ENCODE measurements at regions not wholly inside any gene's neighbourhood (a gene's known extent, or its start where the extent isn't known, plus 50 kb on each side); places are given as distances from the start of the nearest gene placed in this dataset.
A peak's percentile ranks its signal among the peaks of the same experiment; 100 is the strongest.

DNA sequence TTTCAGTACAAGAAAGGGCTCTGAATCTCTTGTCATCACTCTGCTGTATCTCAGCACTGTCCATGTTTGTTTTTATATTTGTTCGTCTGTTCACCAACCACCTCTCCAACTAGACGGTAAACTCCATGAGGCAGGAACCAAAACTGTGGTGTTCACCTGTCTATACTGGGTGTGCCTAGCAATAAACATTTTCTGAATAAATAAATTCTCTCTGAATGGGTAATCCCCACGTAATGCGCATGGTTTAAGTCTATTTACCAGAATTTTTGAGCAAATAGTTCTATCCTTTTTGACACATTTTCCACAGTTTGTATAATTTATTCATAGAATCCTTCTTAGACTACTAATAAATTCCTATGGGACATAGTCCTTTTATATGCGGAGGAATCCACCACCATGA is 400.6 kb upstream of the CFAP20DC start:
- DNase-seq (ENCODE audit: low read depth) = no peak

DNA sequence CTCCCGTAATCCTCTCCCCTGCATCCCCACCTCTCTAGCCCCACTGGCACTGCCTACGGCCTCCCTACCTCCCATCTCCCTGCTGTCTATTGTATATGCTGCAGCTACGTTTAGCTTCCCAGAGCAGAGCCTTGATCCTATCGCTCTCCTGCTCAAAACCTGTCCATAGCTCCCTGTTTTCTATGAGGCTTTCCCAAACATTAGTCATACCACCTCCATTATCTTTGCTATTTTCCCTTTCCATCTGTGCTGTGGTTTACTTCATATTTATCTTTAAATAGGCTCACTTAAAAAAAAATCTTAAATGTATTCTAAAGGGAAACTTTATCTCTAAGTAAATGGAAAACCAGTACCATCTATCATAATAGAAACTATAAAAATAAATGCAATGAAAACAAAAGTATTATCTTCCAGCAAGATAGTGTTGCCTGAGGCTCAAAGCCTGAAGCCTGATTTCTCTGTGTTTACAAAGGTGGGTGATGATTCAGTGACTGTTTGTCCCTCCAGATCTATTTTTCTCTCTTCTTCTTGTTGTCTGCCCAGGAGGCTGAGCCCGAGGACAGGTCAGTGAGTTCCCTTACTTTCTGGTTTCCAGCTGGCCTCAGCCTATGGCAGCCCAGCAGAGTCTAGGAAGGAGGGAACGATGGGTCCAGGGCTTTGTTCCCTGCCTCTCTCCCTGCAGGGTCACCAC is 397.1 kb upstream of the CFAP20DC start:
- DNase-seq (ENCODE audit: low read depth) = peak; percentile 85

DNA sequence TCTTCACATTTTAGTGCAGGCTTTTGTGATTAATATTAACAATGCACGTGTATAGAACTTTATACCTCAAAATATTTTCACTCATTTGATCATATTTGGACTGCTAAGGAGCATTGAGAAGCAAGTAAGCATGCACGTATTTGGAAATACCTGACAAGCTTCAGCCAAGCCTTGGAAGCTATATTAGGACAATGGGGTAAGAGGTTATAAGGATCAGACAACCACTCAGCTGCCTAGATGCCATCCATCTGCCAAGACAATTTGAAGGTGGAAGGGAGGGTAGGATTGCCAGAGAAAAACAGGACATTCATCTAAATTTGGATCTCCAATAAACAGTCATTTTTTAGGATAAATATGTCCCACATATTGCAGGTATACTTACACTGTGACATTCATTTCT is 394.9 kb upstream of the CFAP20DC start:
- DNase-seq (ENCODE audit: low read depth) = no peak

DNA sequence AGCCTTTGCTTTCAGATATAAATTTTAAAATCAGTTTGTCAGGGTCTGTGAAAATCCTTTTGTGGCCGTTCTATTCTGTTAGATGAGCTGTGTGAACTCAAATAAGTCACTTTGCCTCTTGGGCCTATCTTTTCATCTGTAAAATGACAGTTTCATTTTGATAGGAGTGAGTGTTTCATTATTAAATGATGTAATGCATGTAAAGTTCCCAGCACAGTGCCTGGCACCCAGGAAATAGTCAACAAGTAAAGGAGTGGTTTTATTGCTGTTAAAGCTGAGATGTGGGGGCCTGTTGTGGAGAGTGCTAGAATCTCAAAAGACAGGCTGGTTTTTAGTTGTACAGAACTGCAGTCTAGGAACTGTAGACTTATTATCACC is 394.5 kb upstream of the CFAP20DC start:
- DNase-seq (ENCODE audit: low read depth) = no peak

DNA sequence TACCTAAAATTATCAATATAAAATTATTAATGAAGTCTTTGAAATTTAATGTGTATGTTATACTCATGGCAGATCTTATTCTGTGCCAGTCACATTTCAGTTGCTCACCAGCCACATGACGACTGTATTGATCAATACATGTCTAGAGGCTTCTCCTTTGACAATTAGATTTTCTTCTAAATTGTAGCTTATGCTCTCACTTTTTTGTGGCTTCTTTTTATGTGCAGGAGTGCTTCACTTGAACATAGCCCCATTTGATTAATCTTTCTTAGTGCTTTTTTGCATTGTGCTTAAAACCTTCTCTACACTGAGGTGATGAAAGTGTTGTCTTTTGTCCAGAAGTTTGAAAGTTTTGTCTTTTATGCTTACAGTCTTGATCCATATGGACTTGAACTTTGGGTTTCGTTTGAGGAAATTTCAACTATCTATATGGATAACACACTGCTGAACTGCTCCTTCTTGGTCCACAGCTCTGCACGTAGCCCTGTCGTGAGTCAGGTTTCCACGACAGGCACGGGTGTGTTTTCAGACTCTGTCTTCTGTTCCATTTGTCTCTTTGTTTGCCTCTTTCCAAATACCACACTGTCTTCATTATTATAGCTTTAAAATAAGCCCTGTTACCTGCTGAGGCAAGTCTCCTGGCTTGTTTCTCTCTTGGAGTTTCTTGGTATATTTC is 393.9 kb upstream of the CFAP20DC start:
- DNase-seq (ENCODE audit: low read depth) = no peak

DNA sequence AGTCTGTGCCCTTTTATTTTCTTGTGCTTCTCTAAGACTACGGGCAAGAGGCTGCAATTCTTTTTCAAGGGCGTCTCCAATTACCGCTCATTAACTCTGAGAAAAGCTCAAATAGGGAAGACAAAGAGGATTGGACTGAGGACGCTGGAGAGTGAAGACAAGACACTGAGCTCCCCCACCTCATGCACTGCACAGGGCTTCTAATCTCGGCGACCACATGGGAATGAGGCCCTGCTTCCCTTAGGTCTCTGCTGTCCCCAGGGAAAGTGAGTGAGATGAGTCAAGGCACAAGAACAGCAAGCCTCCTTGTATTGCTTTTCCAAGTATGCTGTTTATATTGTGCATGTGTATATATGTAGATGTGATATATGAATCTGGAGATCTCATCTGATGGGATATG is 392.2 kb upstream of the CFAP20DC start:
- no peak for DNase-seq (ENCODE audit: low read depth)

DNA sequence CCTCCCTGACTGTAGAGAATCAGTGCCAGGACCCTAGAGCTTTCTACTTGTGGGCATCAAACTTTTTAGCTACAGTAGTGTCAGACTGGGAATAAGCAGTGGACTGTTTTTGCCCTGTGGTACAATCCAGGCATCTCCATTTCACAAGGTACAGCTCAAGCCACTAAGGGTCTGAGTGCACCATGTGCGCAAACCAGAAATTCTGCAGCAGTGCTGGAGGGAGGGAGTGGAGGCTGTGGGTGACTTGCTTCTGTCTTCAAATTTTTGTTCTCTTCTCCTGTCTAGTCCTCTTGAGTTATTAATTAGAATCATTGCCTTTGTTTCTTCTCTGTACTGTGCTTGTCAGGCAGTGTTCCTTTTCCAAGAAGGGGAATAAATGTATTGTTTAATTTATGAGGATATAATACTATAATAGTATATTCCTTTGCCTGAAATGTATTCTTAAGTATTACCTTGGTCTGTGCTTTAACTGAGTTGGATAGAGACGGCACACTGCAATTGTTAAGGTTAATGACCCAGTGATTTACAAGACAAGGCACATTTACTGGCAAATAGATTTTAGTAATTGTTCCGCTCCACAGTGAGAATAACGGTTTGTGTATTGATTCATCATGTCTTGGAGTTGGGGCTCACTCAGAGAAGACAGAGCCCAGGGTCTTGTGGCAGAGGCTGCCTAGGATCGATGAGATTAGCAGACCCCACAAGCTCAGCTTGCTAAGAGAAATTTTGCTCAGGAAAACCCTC is 390.6 kb upstream of the CFAP20DC start:
- no peak for DNase-seq (ENCODE audit: low read depth)

DNA sequence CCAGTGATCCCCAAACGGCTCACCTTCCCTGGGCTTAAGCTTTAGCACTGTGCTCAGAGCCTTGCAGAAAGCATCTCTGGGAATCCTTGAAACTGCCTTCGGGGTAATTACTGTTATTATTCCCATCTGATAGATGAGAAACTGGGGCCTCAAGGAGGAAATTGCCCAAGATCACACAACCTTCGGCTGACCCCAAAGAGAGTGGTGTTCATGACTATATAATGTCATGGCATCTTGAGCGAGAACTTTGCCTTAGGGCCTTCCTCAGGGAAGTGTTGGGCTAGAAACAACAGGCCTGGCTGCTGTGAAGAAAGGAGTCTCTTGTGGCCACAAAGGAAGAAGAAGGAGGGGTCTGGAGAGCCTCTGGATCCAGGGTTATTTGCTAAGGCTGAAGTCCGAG is 388.7 kb upstream of the CFAP20DC start:
- DNase-seq (ENCODE audit: low read depth) = peak; percentile 40

DNA sequence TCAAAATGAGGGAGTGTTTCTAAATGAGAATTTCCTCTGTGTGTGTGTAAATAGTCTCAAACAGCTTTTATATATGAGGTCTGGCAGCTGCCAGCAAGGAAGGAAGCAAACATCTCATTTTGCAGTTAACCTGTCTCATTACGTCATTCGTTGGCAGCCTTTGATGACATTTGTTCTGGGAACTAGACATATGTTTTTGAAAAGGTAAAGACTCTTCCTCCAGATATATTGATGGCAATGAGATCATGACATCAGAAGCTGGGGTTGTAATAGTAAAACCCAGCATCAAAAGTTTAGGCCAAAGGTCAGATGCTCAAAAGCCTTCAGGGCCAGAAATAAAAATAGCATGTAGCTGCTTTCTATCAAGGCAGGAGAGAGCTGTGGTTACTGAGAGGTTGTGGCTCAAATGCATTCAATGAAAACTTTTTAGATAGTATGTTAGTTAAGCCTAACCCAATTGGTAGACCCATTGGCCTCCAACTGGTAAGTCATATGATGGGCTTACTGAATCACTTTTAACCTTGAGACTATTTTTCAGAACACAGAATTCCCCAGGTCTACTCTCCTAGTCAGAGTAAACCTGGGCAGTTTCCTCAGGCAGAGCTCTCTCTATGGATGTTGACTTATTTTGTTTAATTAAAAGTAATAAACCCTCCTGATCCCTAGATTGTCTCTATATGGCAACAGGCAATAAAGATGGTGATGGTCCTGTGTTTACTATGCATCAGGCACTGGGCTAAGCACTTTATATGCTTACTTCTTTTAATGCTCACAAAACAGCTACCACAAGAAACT is 386.5 kb upstream of the CFAP20DC start:
- peak; percentile 26 for DNase-seq (ENCODE audit: low read depth)

DNA sequence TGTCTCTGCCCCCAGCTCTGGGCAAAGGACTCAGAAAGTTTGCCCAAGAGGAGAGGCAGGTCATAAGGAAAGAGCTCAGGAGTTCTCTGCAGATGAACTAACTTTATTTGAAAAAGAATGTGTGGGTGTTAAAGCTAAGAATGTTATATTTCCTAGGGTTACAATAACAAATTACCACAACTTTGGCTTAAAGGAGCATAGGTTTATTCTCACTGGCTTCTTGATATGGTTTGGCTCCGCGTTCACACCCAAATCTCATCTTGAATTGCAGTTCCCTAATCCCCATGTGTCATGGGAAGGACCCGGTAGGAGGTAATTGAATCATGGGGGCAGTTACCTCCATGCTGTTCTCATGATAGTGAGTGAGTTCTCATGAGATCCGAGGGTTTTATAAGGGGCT is 383.7 kb upstream of the CFAP20DC start:
- DNase-seq (ENCODE audit: low read depth) = no peak

DNA sequence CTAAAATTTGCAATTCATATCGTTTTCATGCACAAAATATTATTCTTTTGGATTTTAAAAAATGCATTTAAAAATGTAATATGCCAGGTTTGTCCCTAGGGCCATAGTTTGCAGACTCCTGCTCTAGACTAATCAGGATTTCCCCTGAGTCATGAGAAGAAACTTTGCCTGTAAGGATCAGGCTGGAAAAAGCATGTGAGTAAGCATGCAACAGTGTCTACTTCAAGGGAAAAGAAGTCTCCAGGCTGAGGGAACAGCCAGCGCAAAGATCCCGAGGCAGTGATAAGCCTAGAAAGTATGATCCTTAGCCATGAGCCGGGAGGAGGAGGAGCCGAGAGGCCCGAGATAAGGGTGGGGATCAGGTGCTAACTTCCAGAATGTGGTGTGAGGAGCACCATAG is 382.8 kb upstream of the CFAP20DC start:
- peak; percentile 63 for DNase-seq (ENCODE audit: low read depth)

DNA sequence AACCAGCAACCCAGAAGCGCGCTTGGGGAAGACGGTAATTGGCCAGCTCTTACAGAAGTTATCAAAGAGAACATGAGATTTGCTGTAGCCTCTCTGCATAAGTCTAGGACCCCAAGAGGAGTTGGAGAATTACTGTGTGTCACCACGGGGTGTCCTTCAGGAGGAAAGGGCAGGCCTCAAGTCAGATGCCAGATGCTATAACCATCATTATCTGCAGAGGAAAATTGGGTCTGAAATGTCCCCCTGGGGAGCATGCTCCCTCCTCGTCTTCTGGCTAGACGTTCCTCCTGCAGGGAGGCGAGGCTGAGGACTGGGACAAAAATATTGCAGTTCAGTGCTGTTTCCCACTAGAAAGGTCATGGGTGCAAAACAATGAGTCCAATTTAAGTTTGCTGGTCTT is 380.5 kb upstream of the CFAP20DC start:
- DNase-seq (ENCODE audit: low read depth) = no peak

DNA sequence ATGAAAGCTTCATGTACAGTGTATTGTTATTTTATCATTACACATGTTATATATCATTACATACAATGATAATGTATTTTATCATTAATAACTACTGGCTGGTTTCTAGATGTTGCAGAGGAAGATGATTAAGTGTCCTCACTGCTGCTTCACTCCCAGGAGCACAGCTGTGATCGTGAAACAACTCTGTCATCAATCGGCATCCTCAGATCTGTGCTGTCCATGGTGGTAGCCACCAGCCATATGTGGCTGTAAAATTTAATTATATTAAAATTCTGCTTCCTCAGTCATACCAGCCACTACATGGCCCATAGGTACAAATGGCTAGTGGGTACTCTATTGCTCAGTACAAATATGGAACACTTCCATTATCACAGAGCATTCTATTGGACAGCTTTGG is 379.4 kb upstream of the CFAP20DC start:
- no peak for DNase-seq (ENCODE audit: low read depth)

DNA sequence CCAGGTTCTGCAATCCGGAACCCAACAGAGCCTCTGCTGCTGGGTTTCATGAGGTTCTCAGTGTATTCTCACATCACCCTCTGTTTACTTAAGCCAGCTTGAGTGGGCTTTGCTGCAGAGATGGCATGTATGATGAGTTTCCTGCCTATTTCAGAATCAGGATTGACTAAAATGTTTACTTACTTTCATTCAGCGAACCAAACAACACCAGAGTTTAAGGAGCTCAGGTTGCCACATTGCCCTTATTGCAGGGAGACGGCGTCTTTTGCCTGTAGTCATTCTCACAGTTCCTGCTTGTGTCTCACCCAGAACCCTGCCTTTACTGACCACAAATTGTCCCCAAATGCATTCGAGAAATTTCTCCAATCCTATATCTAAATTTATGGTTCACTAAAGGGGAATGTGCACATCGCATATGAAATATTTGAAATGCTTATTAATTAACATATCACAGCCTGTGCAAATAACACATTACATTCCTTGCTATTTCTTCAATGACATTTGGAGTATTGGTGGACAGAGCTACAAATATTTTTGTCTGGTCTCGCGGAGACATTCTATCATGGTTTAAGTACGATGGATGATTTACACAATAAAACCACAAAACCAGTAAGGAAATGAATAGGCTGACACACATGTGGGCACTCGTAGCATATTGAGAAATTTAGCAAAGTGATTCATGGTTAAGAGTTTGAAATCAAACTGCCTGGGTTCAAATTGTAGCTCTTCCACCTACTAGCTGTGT is 377.2 kb upstream of the CFAP20DC start:
- peak; percentile 84 for DNase-seq (ENCODE audit: low read depth)

DNA sequence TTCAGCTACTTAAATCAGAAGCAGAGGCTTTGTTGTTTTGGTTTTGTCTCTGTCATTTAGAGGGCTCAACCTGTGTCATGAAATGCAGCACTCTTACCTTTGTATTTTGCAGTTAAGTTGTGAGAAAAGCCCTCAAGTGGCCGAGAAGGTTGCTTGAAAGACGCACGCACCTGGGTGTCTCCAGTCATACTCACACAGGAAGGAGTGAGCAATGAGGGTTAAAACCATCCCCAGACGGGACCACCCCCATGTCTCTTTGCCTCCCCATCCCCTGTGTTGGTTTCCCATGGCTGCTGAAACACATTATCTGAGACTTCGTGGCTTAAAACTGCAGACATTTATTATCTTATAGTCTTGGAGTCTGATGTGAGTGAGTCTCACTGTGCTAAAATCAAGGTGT is 376.1 kb upstream of the CFAP20DC start:
- DNase-seq (ENCODE audit: low read depth) = no peak

DNA sequence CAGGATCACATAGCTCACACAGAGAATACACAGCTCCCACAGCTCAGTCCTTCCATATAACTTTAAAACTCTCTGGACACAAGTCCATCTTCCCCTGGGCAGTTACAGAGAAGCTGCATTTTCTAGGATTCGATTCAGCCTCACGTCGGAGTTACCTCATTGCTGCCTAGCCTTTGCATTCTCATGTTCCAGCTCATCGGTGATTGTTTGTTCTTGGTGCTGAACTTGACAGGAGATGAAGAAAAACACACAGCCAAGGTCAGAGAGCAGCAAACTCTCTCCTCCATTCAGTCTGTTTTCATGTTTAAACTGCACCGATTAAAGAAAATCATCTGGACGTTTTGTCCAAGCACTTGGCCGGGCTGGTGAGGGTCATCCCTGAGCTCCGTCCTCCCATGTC is 375.5 kb upstream of the CFAP20DC start:
- peak; percentile 85 for DNase-seq (ENCODE audit: low read depth)

DNA sequence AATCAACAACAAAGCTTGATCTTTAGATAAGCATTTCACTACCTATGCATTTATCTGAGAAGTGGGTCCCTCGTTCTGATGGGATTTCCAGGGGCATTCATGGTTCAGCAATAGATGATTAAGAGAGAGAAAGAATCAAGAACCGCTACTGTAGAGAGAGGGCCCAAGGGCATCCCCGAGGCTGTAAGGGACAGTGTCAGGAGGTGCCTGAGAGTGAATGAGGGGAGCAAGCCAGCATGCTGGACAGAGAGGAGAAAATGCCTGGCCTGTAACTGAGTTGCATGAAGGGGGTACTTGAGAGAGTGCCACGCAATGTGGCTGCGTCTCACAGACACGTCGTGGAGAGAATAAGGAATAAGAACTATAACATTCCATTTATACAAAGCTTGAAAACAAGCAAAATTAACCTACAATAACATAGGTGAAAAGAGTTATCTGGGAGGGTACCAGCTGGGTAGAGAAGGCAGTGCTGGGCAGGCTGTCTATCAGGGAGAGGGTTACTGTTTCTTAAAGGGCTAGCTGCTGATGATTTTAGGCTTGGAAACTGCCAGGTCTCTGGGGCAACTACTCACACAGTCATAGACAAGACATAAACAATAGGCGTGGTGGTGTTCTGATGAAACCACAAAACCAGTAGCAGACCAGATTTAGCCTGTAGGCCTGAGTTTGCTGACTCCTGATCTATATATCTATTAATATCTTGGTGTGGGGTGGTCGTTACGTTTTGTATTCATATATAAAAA is 374.6 kb upstream of the CFAP20DC start:
- DNase-seq (ENCODE audit: low read depth) = peak; percentile 92

DNA sequence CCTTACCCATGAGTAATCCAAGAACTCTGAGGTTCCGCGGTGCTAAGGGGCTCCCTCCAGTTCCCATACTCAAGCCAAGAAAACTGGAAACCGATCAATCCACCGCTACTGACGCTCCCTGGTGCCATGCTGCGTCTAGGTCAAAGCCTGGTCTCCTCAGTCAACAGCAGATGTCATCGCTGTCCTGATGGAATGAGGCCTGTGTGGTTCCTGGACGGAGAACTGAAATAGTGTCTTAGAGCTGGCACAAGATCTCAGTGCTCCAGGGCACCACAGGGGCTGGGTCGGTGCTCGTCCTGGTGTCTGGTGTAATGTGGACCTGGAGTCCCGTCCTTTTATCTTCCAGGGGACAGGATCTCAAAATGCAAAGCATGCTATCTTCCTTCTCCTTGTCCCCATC is 373.9 kb upstream of the CFAP20DC start:
- no peak for DNase-seq (ENCODE audit: low read depth)

DNA sequence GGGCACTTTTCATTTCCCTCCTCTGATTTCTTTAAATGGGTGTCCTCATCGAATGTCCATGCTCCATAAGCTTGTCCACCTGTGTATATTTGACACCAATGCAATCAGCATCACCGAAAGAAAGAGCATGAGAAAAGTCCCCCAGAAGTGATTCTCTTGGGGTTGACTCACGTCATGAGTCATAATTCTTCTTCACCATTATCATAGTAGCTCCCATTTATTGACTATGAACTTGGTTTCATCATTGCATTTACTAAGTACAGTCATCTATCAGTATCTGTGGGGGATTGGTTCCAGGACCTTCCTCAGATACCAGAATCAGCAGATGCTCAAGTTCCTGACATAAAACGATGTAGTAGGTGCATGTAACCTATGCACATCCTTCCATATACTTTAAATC is 372.5 kb upstream of the CFAP20DC start:
- peak; percentile 72 for DNase-seq (ENCODE audit: low read depth)

DNA sequence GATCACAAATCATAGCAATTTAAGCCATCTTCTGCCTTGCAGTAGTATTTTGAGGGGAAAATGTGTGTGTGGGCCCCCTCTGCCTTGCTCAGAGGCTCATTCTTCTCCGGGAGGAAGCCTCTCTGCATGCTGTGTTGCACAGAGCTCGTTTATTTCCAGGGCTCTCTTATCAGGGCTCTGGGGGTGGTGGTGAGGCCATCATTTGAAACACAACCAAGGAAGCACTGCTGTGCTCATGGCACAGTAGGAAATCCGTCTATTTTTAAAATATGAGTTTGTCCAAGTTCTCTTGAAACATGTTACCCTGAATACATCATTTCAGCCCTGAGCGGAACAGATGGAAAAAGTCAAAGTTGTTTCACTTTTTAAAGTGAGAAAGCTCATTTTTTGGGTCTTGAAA is 369.0 kb upstream of the CFAP20DC start:
- DNase-seq (ENCODE audit: low read depth) = no peak

DNA sequence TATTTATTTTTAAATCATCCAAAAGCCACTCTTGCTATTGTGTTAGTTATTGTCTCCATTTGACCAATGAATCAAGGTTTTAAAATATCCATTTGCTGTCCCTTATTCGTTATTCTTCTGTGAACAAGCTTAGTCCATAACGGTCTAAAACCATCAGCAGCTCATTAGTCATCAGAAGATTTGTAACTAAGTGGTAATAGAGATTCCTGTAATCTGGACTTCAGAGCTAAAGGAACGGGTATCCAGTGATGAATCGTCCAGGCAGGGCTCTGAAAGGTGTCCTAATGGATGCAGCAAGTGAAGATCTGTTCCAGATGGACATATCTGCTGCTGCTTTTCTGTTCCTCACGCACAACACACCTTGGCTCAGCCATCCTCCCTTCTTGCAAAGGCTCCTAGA is 362.7 kb upstream of the CFAP20DC start:
- DNase-seq (ENCODE audit: low read depth) = no peak
